ENCODE measurements at regions not wholly inside any gene's neighbourhood (a gene's known extent, or its start where the extent isn't known, plus 50 kb on each side); places are given as distances from the start of the nearest gene placed in this dataset.

- H3K27ac ChIP-seq (ENCODE audit: insufficient read depth, low read length) = no peak overlapping the region
Observed at GRCh38 chr13:50129706-50130122, 114.5 kb downstream of the KCNRG start.

More at GRCh38 chr13:50129706-50130122, 114.5 kb downstream of the KCNRG start:
- H2AK5ac ChIP-seq (ENCODE audit: low read depth, low read length) = no peak overlapping the region
- peaks cover 21% of the 10 kb centered on the region for H3K27me3 ChIP-seq (ENCODE audit: control insufficient read depth, insufficient read depth, low read length)
- no peak overlapping the region for H2BK20ac ChIP-seq (ENCODE audit: low read depth, low read length)
- H3K56ac ChIP-seq (ENCODE audit: extremely low read depth, insufficient read depth, low read length) = no peak overlapping the region
- peaks cover 0 to 7% of the 10 kb centered on the region in 2 experiments; a peak in 1 of 4 replicates for H3K79me1 ChIP-seq (ENCODE audit: low read depth in 1 of 2, low read length in 2 of 2)
- H2AFZ ChIP-seq (replicated peaks; ENCODE audit: low read length, poor library complexity) = peak overlapping the region; percentile 70
- H3K14ac ChIP-seq (replicated peaks; ENCODE audit: low read depth, low read length) = no peak overlapping the region
- ChIA-PET POLR2A (ENCODE audit: unreplicated experiment) (no interaction called here), CTCF (no interaction called here)
- ATAC-seq (ENCODE audit: low read depth) (no peak), DNase-seq (no peak)
- peaks cover 6% of the 10 kb centered on the region for H3K4me1 ChIP-seq (ENCODE audit: control insufficient read depth, insufficient read depth, low read length)
- H4K20me1 ChIP-seq (ENCODE audit: insufficient read depth, low read length) = no peaks in the 10 kb centered on the region
- H3K4me3 ChIP-seq (ENCODE audit: insufficient read depth, low read depth, low read length) = no peak overlapping the region
- no peak overlapping the region for H3K18ac ChIP-seq (ENCODE audit: low read depth, low read length)
- H2BK5ac ChIP-seq (ENCODE audit: low read depth, low read length, poor library complexity, severe bottlenecking) = no peak overlapping the region
- no peak overlapping the region for H2BK15ac ChIP-seq (ENCODE audit: low read depth, low read length)
- TF ChIP-seq RFX5 (IDR thresholded peaks at IDR 0.05; ENCODE audit: low read depth, low read length) (no peak), POLR2A (IDR thresholded peaks at IDR 0.05; ENCODE audit: low read depth, low read length) (no peak), RCOR1 (IDR thresholded peaks at IDR 0.05; ENCODE audit: insufficient replicate concordance, low read length) (no peak), USF2 (IDR thresholded peaks at IDR 0.05; ENCODE audit: low read depth, low read length) (no peak), CHD1 (IDR thresholded peaks at IDR 0.05; ENCODE audit: low read depth, low read length) (no peak), FOS (IDR thresholded peaks at IDR 0.05; ENCODE audit: low read depth, low read length) (no peak), ELK1 (IDR thresholded peaks at IDR 0.05; ENCODE audit: borderline replicate concordance, low read depth, low read length) (no peak), SMC3 (IDR thresholded peaks at IDR 0.05; ENCODE audit: low read depth, low read length) (no peak), NFE2L2 (IDR thresholded peaks at IDR 0.05; ENCODE audit: low read depth, low read length) (no peak), BHLHE40 (IDR thresholded peaks at IDR 0.05; ENCODE audit: low read depth, low read length) (no peak), MXI1 (IDR thresholded peaks at IDR 0.05; ENCODE audit: borderline replicate concordance, low read depth, low read length) (no peak), CEBPB (IDR thresholded peaks at IDR 0.05; ENCODE audit: low read depth, low read length) (no peak), MAZ (IDR thresholded peaks at IDR 0.05; ENCODE audit: borderline replicate concordance, low read depth, low read length) (no peak), MAFK (IDR thresholded peaks at IDR 0.05; ENCODE audit: low read depth, low read length) (no peak), CTCF (conservative IDR thresholded peaks at IDR 0.05; ENCODE audit: low read depth, low read length) (no peak), RAD21 (IDR thresholded peaks at IDR 0.05; ENCODE audit: low read length) (no peak)
- dilution Hi-C loops (cut with HindIII; ENCODE audit: low sequenced_read_pairs, unreplicated experiment) (no loop called here), in situ Hi-C loops (cut with MboI; ENCODE audit: low sequenced_read_pairs) (no loop called here), intact Hi-C loops (cut with micrococcal nuclease) (loop anchor here (10.0 kb wide), 2 partner anchors 285 to 785 kb away; no protein-coding TSS in a partner anchor)
- no peak overlapping the region for H4K91ac ChIP-seq (ENCODE audit: insufficient read depth, low read depth, low read length)
- H4K5ac ChIP-seq (ENCODE audit: low read depth, low read length) = no peak overlapping the region; the same call in 1 of the 2 replicates
- H3K36me3 ChIP-seq (ENCODE audit: control insufficient read depth, insufficient read depth, low read length) = no peaks in the 10 kb centered on the region
- no peaks in the 10 kb centered on the region for H3K9me1 ChIP-seq (ENCODE audit: insufficient read depth, low read length)
- peak overlapping the region; percentile 77; the same call in 1 of the 2 replicates for H3K4me2 ChIP-seq (ENCODE audit: low read depth, low read length)
- no peak overlapping the region for H2BK120ac ChIP-seq (ENCODE audit: low read depth, low read length)
- no peak overlapping the region for H3K23ac ChIP-seq (ENCODE audit: low read depth, low read length)
- BruUV-seq (replicated peaks) = no TSS peak
- H3K9me3 ChIP-seq (ENCODE audit: control insufficient read depth, insufficient read depth, low read length) = peaks cover 6% of the 10 kb centered on the region
- no peak overlapping the region for H3K9ac ChIP-seq (ENCODE audit: low read depth, low read length)
- 23% methylated on average over 3 of the region's 22 CpGs; no CpG with 5 or more reads in 1 of the 2 experiments for WGBS, 2 experiments (ENCODE audit: extremely low coverage in 2 of 2, insufficient read length in 1 of 2)
- H3K4ac ChIP-seq (ENCODE audit: low read depth, low read length) = no peak overlapping the region
- H4K8ac ChIP-seq (ENCODE audit: low read depth in 2 of 2, low read length in 2 of 2) = no peak overlapping the region
- no peak overlapping the region for H2AK9ac ChIP-seq (replicated peaks; ENCODE audit: low read depth, low read length, poor library complexity)
